Heart left ventricle (tissue), 16 donors: ENCODE measurements at regions not wholly inside any gene's neighbourhood (a gene's known extent, or its start where the extent isn't known, plus 50 kb on each side); places are given as distances from the start of the nearest gene placed in this dataset.

ENCODE experiments used
- ATAC-seq, 4 donors: fragments of 200-7000 bp; cut with Tn5 transposase; one replicate each; pipeline ENCODE4 v1.9.1; 2020 to 2022; ENCODE audit warnings: moderate library complexity in 4 of 4, mild to moderate bottlenecking in 3 of 4, moderate number of reproducible peaks in 1 of 4
- DNase-seq, 5 donors: peaks; one replicate each; pipeline ENCODE4 v3.0.0-alpha.2; 2020
- H3K27ac ChIP-seq, 12 donors: fragments of 200-600 bp; sonication (generic) in 4 of 12; one replicate each; pipeline versions ENCODE4 v1.5.0 to v1.8.0; 2016 to 2022; ENCODE audit warnings: mild to moderate bottlenecking in 2 of 12
- H3K27me3 ChIP-seq, 9 donors: fragments of 200-600 bp; sonication (generic) in 2 of 9; one replicate each; pipeline versions ENCODE4 v1.5.1 to v1.8.0; 2016 to 2022; ENCODE audit warnings: mild to moderate bottlenecking in 3 of 9
- H3K36me3 ChIP-seq, 9 donors: fragments of 200-600 bp; sonication (generic) in 2 of 9; one replicate each; pipeline versions ENCODE4 v1.5.0 to v1.8.0; 2018 to 2022; ENCODE audit warnings: mild to moderate bottlenecking in 2 of 9
- H3K4me1 ChIP-seq, 12 donors: fragments of 200-600 bp; sonication (generic) in 4 of 12; one replicate each; pipeline versions ENCODE4 v1.5.0 to v1.8.0; 2016 to 2022; ENCODE audit warnings: mild to moderate bottlenecking in 3 of 12
- H3K4me3 ChIP-seq, 12 donors: fragments of 200-600 bp; sonication (generic) in 4 of 12; one replicate each; pipeline versions ENCODE4 v1.5.0 to v1.8.0; 2017 to 2022; ENCODE audit warnings: mild to moderate bottlenecking in 9 of 12, moderate library complexity in 4 of 12
- H3K9me3 ChIP-seq, 12 donors: fragments of 200-600 bp; sonication (generic) in 4 of 12; one replicate each; pipeline versions ENCODE4 v1.5.0 to v1.8.0; 2016 to 2022; ENCODE audit warnings: mild to moderate bottlenecking in 1 of 12
- CTCF ChIP-seq, 12 donors: fragments of 200-600 bp; sonication (generic) in 4 of 12; IDR thresholded peaks; one replicate each; pipeline versions ENCODE4 v1.5.0 to v1.8.0; 2018 to 2022; ENCODE audit warnings: antibody characterized with exemption in 12 of 12, mild to moderate bottlenecking in 5 of 12
- POLR2A ChIP-seq, 2 donors: fragments of 450-650 bp; IDR thresholded peaks; one replicate each; pipeline ENCODE4 v1.6.1; 2017; ENCODE audit warnings: antibody characterized with exemption in 2 of 2, mild to moderate bottlenecking in 2 of 2, moderate library complexity in 2 of 2
- WGBS, 4 donors: extraction: QIAGEN DNeasy Blood & Tissue Kit in 2 of 4; methylation state at CpG; one replicate each; pipeline versions ENCODE4 v1.1.5 to v1.1.7; 2013 to 2018; 5-methylcytosine and 5-hydroxymethylcytosine counted together
- intact Hi-C, 10 donors: fragments of 100-400 bp; cut with DNase I; formaldehyde crosslinking; loops; one replicate each; pipeline versions ENCODE4 v1.11.1 to v1.14.2; 2022
- donor health status: ischemic (EF 13 %, LVEDD 7.1; RV severe dilation, severe dysfunction).
- donor health status: healthy with polysubstance abuse.
- donor health status: DM: no; HTN: yes; CAD: no.
- donor health status: DM: no; HTN: no; CAD: no.
- donor health status: ischemic (EF 25% LVEDD 6.9; RV normal size, moderate dysfunction).
- donor health status: ischemic (EF 25% LVEDD 5.7; RV mildly dilated, moderate dysfunction).
- donor health status: healthy.
- donor health status: DM: yes; HTN: yes; CAD: no.
- donor health status: ischemic (EF 35%, LVEDD 5.7; RV mildly dilated, moderate dysfunction).
- donor health status: nonischemic (EF 11% LVEDD 7.7; RV severe dilation, severe dysfunction).
- donor health status: DM: yes; HTN: yes; CAD: no.
- donor health status: PGD.
- donor health status: ischemic (EF 29% LVEDD 5.4; RV normal size, mild dysfunction).
- donor health status: nonischemic (EF 23%, LVEDD 6.1; RV moderate dilation, normal function).

- intact Hi-C loops: no loop called here
- WGBS, 4 donors: 69 to 76% (median 74%) methylated on average over 3 of the region's 3 CpGs
- H3K4me1 ChIP-seq: peaks cover 0 to 3% (median 0%) of the 10 kb centered on the region in 12 donors
- DNase-seq (no peak), ATAC-seq (no peak)
- no peaks in the 10 kb centered on the region for H3K27me3 ChIP-seq
- TF ChIP-seq CTCF (IDR thresholded peaks at IDR 0.05) (no peak), POLR2A (IDR thresholded peaks at IDR 0.05) (no peak)
- no peak overlapping the region for H3K27ac ChIP-seq
- H3K36me3 ChIP-seq: no peaks in the 10 kb centered on the region
- H3K9me3 ChIP-seq: peaks cover 0 to 25% (median 11%) of the 10 kb centered on the region in 12 donors
- no peak overlapping the region for H3K4me3 ChIP-seq
Observed at GRCh38 chr5:16013334-16014065, 166.1 kb downstream of the MARCHF11 start.

DNA sequence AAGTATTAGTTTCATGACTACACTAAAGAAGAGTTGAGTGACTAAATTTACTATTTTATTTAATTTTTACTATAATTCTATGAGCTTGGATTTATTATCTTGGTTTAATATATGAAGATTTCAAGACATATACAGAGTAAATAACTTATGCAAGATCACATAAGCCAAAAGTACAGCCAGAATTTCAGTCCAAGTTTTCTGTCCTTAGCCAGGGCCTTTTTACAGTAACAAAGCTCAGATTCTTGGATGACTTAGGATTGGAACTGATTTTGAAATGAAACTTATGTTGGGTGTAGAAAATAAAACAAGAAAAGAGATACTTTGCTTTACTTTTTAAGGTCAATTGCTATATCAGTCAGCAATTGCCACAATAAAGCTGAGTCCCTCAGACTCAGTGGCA lies 170.3 kb downstream of the MARCHF11 start:
- TF ChIP-seq POLR2A (IDR thresholded peaks at IDR 0.05) (no peak), CTCF (IDR thresholded peaks at IDR 0.05) (no peak)
- Histone ChIP-seq H3K4me3 (no peak overlapping the region), H3K27me3 (no peaks in the 10 kb centered on the region), H3K27ac (peak overlapping the region in 1 of 12 donors; percentile 76), H3K4me1 (peaks cover 0 to 11% (median 0%) of the 10 kb centered on the region in 12 donors), H3K36me3 (no peaks in the 10 kb centered on the region), H3K9me3 (peaks cover 0 to 17% (median 11%) of the 10 kb centered on the region in 12 donors)
- no peak for ATAC-seq
- no peak for DNase-seq
- intact Hi-C loops: loop anchor here in 4 of 10 donors (5.0 to 10.0 kb wide), 5 partner anchors 116 to 446 kb away; no protein-coding TSS in a partner anchor

- peak; percentile 97 for ATAC-seq
- intact Hi-C loops: loop anchor here in 4 of 10 donors (5.0 to 10.0 kb wide), 5 partner anchors 117 to 447 kb away; no protein-coding TSS in a partner anchor
- Histone ChIP-seq H3K36me3 (no peaks in the 10 kb centered on the region), H3K4me3 (no peak overlapping the region), H3K9me3 (peaks cover 0 to 19% (median 11%) of the 10 kb centered on the region in 12 donors), H3K4me1 (peaks cover 0 to 11% (median 0%) of the 10 kb centered on the region in 12 donors), H3K27ac (peak overlapping the region in 8 of 12 donors; percentile 47 to 77 (median 68)), H3K27me3 (no peaks in the 10 kb centered on the region)
- 53 to 63% (median 59%) methylated on average over 2 of the region's 2 CpGs for WGBS, 4 donors
- peak in 4 of 5 donors; percentile 42 to 51 (median 46) for DNase-seq
- TF ChIP-seq CTCF (IDR thresholded peaks at IDR 0.05) (no peak), POLR2A (IDR thresholded peaks at IDR 0.05) (no peak)
Observed at GRCh38 chr5:16007750-16008415, 171.7 kb downstream of the MARCHF11 start.

- TF ChIP-seq CTCF (IDR thresholded peaks at IDR 0.05) (no peak), POLR2A (IDR thresholded peaks at IDR 0.05) (no peak)
- ATAC-seq: no peak
- Histone ChIP-seq H3K27me3 (no peaks in the 10 kb centered on the region), H3K36me3 (no peaks in the 10 kb centered on the region), H3K27ac (no peak overlapping the region), H3K9me3 (peaks cover 0 to 30% (median 13%) of the 10 kb centered on the region in 12 donors), H3K4me1 (peaks cover 0 to 11% (median 0%) of the 10 kb centered on the region in 12 donors), H3K4me3 (no peak overlapping the region)
- no peak for DNase-seq
- intact Hi-C loops: loop anchor here in 4 of 10 donors (5.0 to 10.0 kb wide), 5 partner anchors 120 to 450 kb away; no protein-coding TSS in a partner anchor
Observed at GRCh38 chr5:16005225-16005624, 174.4 kb downstream of the MARCHF11 start.
